Adrenal gland (tissue), 9 donors: ENCODE measurements at regions not wholly inside any gene's neighbourhood (a gene's known extent, or its start where the extent isn't known, plus 50 kb on each side); places are given as distances from the start of the nearest gene placed in this dataset.

Experiments used
- DNase-seq, 7 donors: peaks; one replicate each; pipeline ENCODE4 v3.0.0-alpha.2; 2019 to 2020
- H3K27ac ChIP-seq, 5 donors: fragments of 200-600 bp; sonication (generic) in 4 of 5; 1 replicate in 3 of 5; 2 replicates in 2 of 5; pipeline versions ENCODE4 v1.5.1 to v1.8.0; 2016 to 2020; ENCODE audit warnings: mild to moderate bottlenecking in 1 of 5
- H3K27me3 ChIP-seq: fragments of 200-600 bp; 2 replicates; pipeline ENCODE4 v1.8.0; 2021
- H3K36me3 ChIP-seq, 2 donors: fragments of 200-600 bp; replicated peaks in 1 of 2; 1 replicate in 1 of 2; 2 replicates in 1 of 2; pipeline versions ENCODE4 v1.5.1 to v1.8.0; 2018 to 2022
- H3K4me1 ChIP-seq, 2 donors: fragments of 200-600 bp; replicated peaks in 1 of 2; 1 replicate in 1 of 2; 2 replicates in 1 of 2; pipeline versions ENCODE4 v1.5.1 to v1.8.0; 2018 to 2021
- H3K4me3 ChIP-seq, 4 donors: fragments of 200-600 bp; sonication (generic) in 3 of 4; one replicate each; pipeline ENCODE4 v1.5.1; 2016 to 2018
- H3K9me3 ChIP-seq, 3 donors: fragments of 200-600 bp; sonication (generic) in 1 of 3; replicated peaks in 1 of 3; 1 replicate in 2 of 3; 2 replicates in 1 of 3; pipeline versions ENCODE4 v1.5.1 to v1.8.0; 2016 to 2021
- POLR2A ChIP-seq, 2 donors: fragments of 450-650 bp; IDR thresholded peaks; one replicate each; pipeline ENCODE4 v1.6.1; 2017; ENCODE audit warnings: antibody characterized with exemption in 2 of 2, mild to moderate bottlenecking in 2 of 2, moderate library complexity in 1 of 2
- WGBS, 4 donors: extraction: QIAGEN DNeasy Blood & Tissue Kit in 2 of 4; methylation state at CpG; one replicate each; pipeline versions ENCODE4 v1.1.5 to v1.1.7; 2013 to 2017; 5-methylcytosine and 5-hydroxymethylcytosine counted together
- intact Hi-C, 2 donors: fragments of 100-400 bp; cut with DNase I; formaldehyde crosslinking; loops; one replicate each; pipeline versions ENCODE4 v1.14.1 to v1.15.0; 2022 to 2023
- TF ChIP-seq, protein P1 (sequence below), 6 experiments: fragments of 450-650 bp in 4 of 6; fragments of 200-600 bp in 2 of 6; sonication (generic) in 1 of 6; IDR thresholded peaks; 1 replicate in 5 of 6; 2 replicates in 1 of 6; pipeline versions ENCODE4 v1.5.1 to v1.8.0; 2016 to 2021; ENCODE audit warnings: antibody characterized with exemption in 6 of 6, mild to moderate bottlenecking in 2 of 6, moderate library complexity in 1 of 6
- donor health status: healthy with polysubstance abuse.
- donor health status: Bipolar disorder and iron deficiency.
- donor health status: DM: yes; HTN: yes; CAD: no.
- donor health status: DM: no; HTN: no; CAD: no.
- donor health status: DM: no; HTN: no; CAD: no.

GRCh38 chr4:65798498-65799127, 128.3 kb upstream of the EPHA5 start:
- Histone ChIP-seq H3K27me3 (no peaks in the 10 kb centered on the region), H3K9me3 (no peaks in the 10 kb centered on the region), H3K27ac (no peak overlapping the region), H3K4me3 (no peak overlapping the region), H3K36me3 (no peaks in the 10 kb centered on the region), H3K4me1 (no peaks in the 10 kb centered on the region)
- no peak for DNase-seq
- 72 to 85% (median 76%) methylated on average over 2 of the region's 2 CpGs for WGBS, 4 donors
- intact Hi-C loops: no loop called here
- TF ChIP-seq POLR2A (IDR thresholded peaks at IDR 0.05): no peak
- TF ChIP-seq, protein P1, sequence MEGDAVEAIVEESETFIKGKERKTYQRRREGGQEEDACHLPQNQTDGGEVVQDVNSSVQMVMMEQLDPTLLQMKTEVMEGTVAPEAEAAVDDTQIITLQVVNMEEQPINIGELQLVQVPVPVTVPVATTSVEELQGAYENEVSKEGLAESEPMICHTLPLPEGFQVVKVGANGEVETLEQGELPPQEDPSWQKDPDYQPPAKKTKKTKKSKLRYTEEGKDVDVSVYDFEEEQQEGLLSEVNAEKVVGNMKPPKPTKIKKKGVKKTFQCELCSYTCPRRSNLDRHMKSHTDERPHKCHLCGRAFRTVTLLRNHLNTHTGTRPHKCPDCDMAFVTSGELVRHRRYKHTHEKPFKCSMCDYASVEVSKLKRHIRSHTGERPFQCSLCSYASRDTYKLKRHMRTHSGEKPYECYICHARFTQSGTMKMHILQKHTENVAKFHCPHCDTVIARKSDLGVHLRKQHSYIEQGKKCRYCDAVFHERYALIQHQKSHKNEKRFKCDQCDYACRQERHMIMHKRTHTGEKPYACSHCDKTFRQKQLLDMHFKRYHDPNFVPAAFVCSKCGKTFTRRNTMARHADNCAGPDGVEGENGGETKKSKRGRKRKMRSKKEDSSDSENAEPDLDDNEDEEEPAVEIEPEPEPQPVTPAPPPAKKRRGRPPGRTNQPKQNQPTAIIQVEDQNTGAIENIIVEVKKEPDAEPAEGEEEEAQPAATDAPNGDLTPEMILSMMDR (IDR thresholded peaks at IDR 0.05): no peak

DNA sequence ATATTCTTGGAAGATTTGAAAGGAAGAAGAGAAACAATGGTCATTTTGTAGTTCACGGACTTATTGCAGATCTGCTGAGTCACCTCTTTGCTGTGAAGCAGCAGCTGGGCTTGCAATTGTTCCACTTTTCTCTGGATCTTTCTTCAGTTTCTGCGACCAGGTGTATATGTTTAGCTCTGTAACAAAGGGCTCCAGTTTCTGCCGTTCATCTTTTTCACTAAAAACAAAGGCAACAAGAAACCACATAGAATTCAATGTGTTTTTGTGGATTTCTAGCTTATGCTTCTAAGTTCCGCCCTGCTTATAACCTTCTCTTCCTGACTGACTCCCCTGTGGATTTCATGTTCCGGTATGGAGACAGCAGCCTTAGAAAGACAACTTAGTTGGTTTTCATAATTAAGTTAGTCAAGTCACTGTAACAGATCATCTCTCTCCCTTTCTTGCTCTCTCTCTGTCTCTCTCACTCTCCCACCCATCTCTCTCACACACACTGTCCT, 121.6 kb upstream of the EPHA5 start:
- H3K27ac ChIP-seq: no peak overlapping the region
- no peaks in the 10 kb centered on the region for H3K4me1 ChIP-seq
- intact Hi-C loops: no loop called here

GRCh38 chr4:65791111-65791811, 121.0 kb upstream of the EPHA5 start:
- Histone ChIP-seq H3K27ac (no peak overlapping the region), H3K9me3 (no peaks in the 10 kb centered on the region), H3K4me1 (no peaks in the 10 kb centered on the region), H3K4me3 (no peak overlapping the region), H3K27me3 (no peaks in the 10 kb centered on the region), H3K36me3 (no peaks in the 10 kb centered on the region)
- TF ChIP-seq POLR2A (IDR thresholded peaks at IDR 0.05): no peak
- intact Hi-C loops: no loop called here
- 30 to 75% (median 56%) methylated on average over 1 of the region's 1 CpG for WGBS, 4 donors
- no peak for DNase-seq

More for the DNA sequence above, 121.6 kb upstream of the EPHA5 start:
- no peak for TF ChIP-seq POLR2A (IDR thresholded peaks at IDR 0.05)
- TF ChIP-seq, protein P1 (IDR thresholded peaks at IDR 0.05): no peak
- Histone ChIP-seq H3K9me3 (no peaks in the 10 kb centered on the region), H3K36me3 (no peaks in the 10 kb centered on the region), H3K4me3 (no peak overlapping the region), H3K27me3 (no peaks in the 10 kb centered on the region)
- 44 to 53% (median 45%) methylated on average over 5 of the region's 5 CpGs for WGBS, 4 donors
- no peak for DNase-seq

GRCh38 chr4:65789805-65790204, 119.5 kb upstream of the EPHA5 start:
- Histone ChIP-seq H3K36me3 (no peaks in the 10 kb centered on the region), H3K27ac (no peak overlapping the region), H3K4me1 (no peaks in the 10 kb centered on the region), H3K9me3 (no peaks in the 10 kb centered on the region), H3K4me3 (no peak overlapping the region), H3K27me3 (no peaks in the 10 kb centered on the region)
- TF ChIP-seq, protein P1 (IDR thresholded peaks at IDR 0.05): no peak
- TF ChIP-seq POLR2A (IDR thresholded peaks at IDR 0.05): no peak
- intact Hi-C loops: no loop called here
- WGBS, 4 donors: 31 to 53% (median 49%) methylated on average over 2 of the region's 2 CpGs
- DNase-seq: no peak
